Left kidney (tissue), 1 donor: ENCODE measurements at regions not wholly inside any gene's neighbourhood (a gene's known extent, or its start where the extent isn't known, plus 50 kb on each side); places are given as distances from the start of the nearest gene placed in this dataset.
"Not testable (repeated sequence)": the region's sequence is repeated elsewhere in the genome, so short reads cannot be mapped to it uniquely, and the experiment has no call there.

Experiments used
- DNase-seq: peaks from one replicate; pipeline ENCODE4 v3.0.0-alpha.2; 2013

DNA sequence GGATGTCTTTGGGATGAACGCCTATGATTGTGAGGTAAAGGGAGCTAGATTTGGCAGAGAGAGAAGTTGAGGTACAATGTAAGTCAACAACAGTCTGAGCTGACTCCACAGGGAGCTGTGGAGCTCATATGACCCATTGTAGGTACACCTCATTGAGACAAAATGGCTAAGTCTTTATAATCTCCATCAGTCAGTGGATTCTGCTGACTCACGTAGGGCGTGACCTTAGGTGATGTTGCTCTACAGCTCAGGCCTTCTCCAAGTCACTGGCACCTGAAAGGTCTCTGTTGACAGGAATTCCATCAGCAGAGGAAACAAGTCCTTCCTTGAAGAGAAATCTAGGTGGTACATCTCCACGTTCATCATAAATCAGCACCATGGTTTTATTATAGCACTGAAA lies 118.2 kb upstream of the PRR16 start:
- DNase-seq, result no peak

DNA sequence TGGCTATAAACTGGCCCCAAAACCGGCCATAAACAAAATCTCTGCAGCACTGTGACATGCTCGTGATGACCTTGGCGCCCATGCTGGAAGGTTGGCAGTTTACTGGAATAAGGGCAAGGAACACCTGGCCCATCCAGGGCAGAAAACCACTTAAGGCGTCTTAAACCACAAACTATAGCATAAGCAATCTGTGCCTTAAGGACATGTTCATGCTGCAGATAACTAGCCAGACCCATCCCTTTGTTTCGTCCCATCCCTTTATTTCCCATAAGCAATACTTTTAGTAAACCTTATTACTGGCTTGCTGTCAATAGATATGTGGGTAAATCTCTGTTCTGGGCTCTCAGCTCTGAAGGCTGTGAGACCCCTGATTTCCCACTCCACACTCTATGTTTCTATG lies 113.0 kb upstream of the PRR16 start:
- not testable (repeated sequence) for DNase-seq

DNA sequence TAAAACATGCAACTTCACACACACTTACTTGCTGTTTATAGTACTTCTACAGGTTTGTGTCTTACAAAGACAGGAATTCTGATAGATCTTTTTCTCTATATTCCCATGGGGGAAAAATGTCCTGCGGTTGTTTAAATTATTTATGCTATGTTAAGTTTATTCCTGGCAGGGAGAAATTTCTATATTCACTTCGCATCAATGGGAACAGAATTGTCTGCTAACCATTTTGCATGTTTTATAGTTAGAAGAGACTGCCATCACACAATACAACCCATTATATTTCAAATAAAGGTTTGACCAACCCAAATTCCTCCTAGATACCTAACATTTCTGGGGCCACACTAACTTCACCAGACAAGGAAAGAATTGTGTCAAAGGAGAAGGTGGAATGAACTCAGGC lies 110.0 kb upstream of the PRR16 start:
- DNase-seq, result no peak

- DNase-seq, result no peak
Observed at GRCh38 chr5:120358949-120359348, 105.2 kb upstream of the PRR16 start.

DNA sequence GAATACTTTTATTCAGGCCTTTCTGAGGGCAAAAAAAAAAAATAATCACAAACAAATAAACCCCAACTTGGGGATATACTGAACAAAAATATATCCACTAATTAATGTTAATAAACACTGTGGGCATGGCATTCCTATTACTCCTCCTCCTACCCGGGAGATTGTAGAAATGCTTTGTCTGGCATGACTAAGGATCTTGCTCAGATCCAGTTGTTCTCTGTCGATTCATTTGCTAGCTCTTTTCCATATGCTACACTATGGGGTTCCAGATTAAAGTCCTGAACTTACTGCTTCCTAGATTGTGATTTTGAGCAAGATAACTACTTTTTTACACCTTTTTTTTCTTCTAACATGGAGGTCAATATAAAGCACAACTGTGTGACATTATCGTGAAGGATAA lies 102.2 kb upstream of the PRR16 start:
- DNase-seq, result no peak

- DNase-seq, result no peak
Observed at GRCh38 chr5:120362426-120362825, 101.7 kb upstream of the PRR16 start.

DNA sequence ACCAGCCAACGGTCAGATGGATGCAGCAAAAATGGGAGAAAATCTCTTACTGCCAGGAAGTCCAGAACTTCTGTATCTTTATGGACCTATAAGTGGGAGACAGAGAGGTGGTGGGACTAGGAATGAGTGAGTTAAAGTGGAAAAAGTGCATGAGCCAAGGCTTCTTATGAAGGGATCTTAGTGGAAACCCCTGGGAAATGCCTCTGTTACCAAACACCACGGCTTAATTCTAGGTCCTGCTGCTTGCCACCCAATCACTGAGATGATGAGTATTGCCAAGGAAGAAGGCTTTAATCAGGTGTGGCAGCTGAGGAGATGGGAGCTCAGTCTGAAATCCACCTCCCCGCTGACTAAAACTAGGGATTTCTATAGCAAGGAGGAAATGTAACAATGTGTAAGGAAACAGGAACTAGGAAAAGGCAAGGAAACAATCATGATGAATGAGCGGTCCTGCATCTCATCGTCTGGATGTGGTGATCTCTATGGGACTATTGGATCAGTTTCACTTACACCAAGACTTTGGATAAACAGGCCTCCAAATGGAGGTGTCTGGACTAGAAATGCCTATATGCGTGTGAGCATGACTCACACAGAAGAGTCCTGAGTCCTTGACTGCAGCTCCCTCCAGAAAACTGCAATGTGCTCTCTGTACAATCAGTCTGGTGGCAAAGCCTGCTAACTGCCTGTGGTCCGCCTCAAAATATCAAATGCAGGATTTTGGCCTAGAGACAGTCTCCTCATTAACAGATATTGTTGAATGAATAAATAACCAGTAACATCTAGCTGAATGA lies 98.2 kb upstream of the PRR16 start:
- DNase-seq, result no peak

DNA sequence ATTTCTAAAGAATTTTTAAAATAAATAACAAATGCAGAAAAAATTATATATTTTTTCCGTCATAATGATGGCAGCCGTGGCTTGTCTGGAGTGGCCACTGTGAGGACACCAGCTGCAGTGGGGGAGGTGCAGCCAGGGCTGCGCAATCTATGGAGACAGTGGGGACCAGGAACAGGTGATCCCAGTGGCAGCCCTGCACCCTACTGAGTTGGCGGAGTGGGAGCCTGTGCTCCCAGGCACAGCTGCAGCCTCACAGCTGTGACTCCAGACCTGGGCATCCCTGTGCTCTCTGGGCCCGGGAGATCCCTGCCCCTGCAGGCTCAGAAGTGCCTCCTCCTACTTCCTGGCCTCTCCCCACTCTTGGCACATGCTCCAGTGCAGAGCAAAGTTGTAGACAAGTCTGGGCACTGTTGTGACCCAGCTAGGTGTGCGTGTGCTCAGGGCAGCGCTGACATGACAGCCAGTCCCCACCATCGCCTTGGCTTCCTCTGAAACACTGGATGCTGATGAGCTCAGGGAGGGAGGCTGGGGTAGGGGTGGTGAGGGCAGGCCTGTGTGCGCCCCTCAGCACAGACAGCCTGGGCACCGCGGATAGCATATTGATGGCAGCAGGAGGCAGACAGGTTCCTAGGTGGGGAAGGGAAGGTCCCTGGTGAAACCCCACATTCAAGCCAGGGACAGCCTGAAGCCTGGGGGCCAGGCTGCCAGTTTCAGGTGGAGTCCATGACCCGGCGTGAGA lies 96.0 kb upstream of the PRR16 start:
- no peak for DNase-seq

- DNase-seq, result no peak
Observed at GRCh38 chr5:120368923-120369715, 95.0 kb upstream of the PRR16 start.

DNA sequence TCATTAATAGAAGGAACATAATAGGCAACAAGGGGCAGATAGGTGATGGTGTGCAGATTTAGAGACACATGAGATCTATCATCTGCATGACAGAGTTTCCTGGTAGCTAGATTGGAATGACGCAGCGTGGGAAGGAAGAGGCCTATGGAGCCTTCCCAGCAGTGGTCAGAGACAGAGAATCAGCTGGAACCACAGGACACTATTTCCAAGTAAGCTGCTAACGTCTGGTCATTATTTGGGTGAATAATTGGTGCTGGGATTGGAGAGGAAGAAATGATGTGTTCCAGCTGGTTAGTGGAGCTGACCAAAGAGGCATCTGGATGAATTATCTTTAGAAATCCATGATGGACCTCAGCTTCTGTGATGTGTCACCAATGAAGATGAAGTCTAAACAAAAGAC lies 91.2 kb upstream of the PRR16 start:
- DNase-seq, result no peak

DNA sequence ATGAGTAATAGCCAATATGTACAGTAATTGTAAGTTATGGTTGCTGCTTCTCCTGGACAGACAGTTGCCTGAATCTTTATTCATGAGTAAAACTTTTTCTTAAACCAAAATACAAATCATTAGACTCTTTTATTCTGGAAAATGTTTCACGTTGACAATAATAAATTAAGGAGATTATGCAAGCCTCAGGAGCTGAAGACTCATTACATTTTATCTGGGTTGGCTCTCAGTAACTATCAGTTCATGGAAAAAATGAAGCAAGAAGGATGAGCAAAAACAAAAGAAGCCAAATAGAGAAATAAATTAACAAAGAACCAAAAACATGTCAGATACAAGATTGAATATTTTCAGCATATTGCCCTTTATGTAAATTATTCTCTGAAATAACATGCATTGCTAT lies 88.9 kb upstream of the PRR16 start:
- DNase-seq, result no peak

- no peak for DNase-seq
Observed at GRCh38 chr5:120380644-120381043, 83.5 kb upstream of the PRR16 start.

- DNase-seq, result no peak
Observed at GRCh38 chr5:120382833-120383232, 81.3 kb upstream of the PRR16 start.

- DNase-seq, result no peak
Observed at GRCh38 chr5:120386981-120387380, 77.1 kb upstream of the PRR16 start.

DNA sequence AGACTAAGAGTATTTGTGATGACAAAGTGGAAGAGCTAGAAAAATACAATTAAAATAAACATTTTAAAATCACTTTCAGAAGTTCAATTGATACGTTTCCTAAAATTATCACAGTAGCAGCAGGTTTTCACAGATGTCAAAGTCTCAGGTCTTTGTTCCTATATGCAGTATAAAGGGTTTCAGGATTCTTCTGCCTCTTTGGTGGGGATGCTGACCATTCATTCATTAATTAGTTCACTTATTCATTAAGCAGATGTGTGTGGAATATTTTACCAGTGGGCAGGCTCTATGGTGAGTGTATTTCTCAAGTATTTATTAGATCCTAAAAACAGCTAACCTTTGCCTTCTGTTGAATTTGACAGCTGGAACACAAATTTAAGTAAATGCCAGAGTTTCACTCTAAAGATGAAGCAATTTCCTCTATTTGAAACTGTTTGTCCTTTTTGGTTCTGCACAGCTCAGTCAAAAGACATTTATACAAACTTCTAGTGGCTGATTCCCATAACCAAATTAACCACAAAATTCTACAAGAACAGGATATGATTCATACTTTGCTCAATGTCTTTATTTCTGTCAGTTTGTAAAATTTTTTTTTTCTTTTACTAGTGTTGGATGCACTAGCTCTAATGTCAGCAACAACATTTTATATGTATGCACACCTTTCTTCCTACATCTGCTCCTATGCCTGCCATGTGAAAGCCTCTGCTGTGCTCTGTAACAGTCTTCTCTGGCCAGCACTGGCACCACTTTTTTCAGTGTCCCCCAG lies 75.9 kb upstream of the PRR16 start:
- no peak for DNase-seq

DNA sequence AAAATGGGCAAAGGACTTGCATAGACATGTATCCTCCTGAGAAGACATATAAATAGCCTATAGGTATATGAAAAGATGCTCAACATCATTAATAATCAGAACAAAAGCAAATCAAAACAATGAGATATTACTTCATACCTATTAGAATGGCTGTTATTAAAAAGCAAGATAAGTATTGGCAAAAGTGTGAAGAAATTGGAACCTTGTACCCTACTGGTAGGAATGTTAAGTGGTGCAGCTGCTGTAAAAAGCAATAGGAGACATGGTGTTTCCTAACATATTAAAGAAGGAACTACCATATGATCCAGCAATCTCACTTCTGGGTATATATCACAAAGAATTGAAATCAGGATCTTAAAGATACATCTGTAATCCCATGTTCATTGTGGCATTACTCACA lies 69.8 kb upstream of the PRR16 start:
- DNase-seq, result no peak

DNA sequence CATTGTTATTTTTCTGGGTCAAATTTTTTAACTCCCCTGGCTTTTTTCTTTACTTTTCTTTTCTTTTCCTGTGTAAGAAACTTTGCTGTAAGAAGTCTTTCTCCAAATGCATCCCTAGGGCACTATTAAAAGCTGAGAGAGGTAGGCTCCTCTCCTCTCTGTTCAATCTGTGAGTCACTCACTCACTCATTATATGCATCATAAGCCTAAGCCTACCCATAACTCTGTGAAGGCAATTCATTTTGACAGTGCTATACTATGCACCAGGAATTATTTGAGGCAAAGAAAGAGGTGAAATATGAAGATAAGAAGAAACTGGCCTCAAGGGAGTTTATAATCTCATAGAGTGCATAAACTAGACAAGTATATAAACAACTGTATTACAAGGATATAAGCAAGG lies 67.9 kb upstream of the PRR16 start:
- DNase-seq, result no peak

DNA sequence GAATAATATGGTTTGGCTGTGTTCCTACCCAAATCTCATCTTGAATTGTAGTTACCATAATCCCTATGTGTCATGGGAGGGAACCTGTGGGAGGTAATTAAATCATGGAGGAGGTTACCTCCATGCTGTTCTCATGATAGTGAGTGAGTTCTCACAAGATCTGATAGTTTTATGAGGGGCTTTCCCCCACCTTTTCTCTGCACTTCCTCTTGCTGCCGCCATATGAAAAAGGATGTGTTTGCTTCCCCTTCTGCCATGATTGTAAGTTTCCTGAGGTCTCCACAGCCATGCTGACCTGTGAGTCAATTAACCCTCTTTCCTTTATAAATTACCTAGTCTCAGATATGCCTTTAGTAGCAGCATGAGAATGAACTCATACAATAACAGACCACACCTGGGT lies 63.7 kb upstream of the PRR16 start:
- DNase-seq, result no peak

DNA sequence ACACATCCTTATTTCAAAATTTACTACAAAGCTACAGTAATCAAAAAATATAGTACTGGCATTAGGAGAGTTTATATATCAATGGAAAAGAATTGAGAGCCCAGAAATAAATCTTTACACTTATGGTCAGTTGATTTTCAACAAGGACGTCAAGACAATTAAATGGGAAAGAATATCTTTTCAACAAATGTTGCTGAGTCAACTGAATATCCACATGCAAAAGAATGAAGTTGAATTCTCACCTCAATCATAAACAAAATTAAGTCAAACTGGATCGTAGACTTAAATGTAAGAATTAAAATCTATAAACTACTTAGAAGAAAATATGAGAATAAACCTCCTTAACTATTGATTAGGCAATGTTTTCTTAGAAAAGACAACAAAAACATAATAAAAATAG lies 61.5 kb upstream of the PRR16 start:
- DNase-seq, result no peak

DNA sequence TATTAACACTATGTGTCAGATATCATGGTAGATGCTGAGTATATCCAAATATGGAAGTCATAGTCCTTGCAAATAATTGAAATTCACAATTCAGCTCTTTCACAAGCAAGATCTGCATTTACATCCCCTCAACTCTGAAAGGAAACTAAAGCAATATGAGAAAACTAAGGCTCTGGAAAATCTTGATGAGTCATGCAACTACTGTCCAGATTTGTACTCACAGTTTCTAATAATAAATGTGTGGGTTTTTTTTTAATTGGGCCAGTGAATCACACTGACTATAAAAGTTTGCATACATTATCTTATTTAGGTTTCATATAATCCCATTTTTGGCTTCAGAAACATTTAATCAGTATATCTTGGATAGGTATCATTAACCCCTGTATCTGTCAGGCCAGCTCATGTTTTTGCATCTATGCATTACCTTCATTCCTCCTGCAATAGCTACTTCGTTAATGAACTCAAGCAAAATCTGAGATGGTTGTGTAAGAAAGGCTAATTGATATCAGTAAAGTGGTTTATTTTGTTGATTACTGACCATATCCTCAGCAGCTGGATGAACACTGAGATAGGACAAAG lies 58.7 kb upstream of the PRR16 start:
- no peak for DNase-seq

GRCh38 chr5:120405923-120406322 lies 58.2 kb upstream of the PRR16 start:
- DNase-seq, result no peak

DNA sequence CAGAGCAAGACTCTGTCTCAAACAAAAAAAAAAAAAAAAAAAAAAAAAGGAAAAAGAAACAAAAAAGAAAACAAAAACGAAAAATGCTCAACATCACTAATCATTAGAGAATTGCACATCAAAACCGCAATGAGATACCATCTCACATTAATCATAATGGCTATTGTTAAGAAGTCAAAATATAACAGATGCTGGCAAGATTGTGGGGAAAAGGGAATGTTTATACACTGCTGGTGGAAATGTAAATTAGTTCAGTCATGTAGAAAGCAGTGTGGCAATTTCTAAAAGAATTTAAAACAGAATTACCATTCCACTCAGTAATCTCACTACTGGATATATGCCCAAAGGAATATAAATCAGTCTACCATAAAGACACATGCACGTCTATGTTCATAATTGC lies 50.4 kb upstream of the PRR16 start:
- no peak for DNase-seq
